HEK293 (cell line): ENCODE measurements at regions not wholly inside any gene's neighbourhood (a gene's known extent, or its start where the extent isn't known, plus 50 kb on each side); places are given as distances from the start of the nearest gene placed in this dataset.

ENCODE experiments used
- CTCF ChIA-PET: fragments of 350-600 bp; formaldehyde crosslinking; extraction: SDS; loops from one replicate; lab custom pipeline; 2021; ENCODE audit warnings: antibody characterized with exemption; lab: Yijun Ruan, JAX
- POLR2A ChIA-PET: fragments of 300-600 bp; formaldehyde crosslinking; extraction: SDS; loops from one replicate; lab custom pipeline; 2020; ENCODE audit warnings: antibody characterized with exemption, inconsistent platforms; lab: Yijun Ruan, JAX
- H3K27ac ChIP-seq: fragments of 200-500 bp; sonication (Bioruptor generic); 2 replicates; pipeline ENCODE4 v1.5.1; 2014; ENCODE audit warnings: low read depth, low read length, control low read depth, inconsistent platforms; ENCODE audit errors: extremely low read depth
- H3K36me3 ChIP-seq, 2 experiments: fragments of 200-500 bp in 1 of 2; sonication (Bioruptor generic) in 1 of 2; 1 replicate in 1 of 2; 2 replicates in 1 of 2; pipeline ENCODE4 v1.5.1; 2014 to 2017; ENCODE audit warnings: inconsistent platforms in 2 of 2, low read length in 2 of 2; ENCODE audit not compliant: control insufficient read depth in 2 of 2, insufficient read depth in 1 of 2
- H3K4me1 ChIP-seq: fragments of 200-500 bp; sonication (Bioruptor generic); 2 replicates; pipeline ENCODE4 v1.5.1; 2014; ENCODE audit warnings: mild to moderate bottlenecking, low read length, inconsistent platforms; ENCODE audit not compliant: control insufficient read depth, insufficient read depth
- H3K4me3 ChIP-seq: 2 replicates; pipeline ENCODE4 v1.5.1; 2011; ENCODE audit warnings: low read depth, mild to moderate bottlenecking, control low read depth, low read length, moderate library complexity
- H3K9me3 ChIP-seq: fragments of 200-500 bp; sonication (Bioruptor generic); 2 replicates; pipeline ENCODE4 v1.5.1; 2014; ENCODE audit warnings: low read depth, low read length, inconsistent platforms; ENCODE audit not compliant: control insufficient read depth, insufficient read depth
- BCL11B ChIP-seq: fragments of 450-650 bp; formaldehyde crosslinking; IDR thresholded peaks from 2 replicates; pipeline ENCODE4 v1.5.1; 2016; ENCODE audit warnings: low read depth, missing biosample characterization, missing genetic modification characterization
- GLI4 ChIP-seq: fragments of 450-650 bp; formaldehyde crosslinking; IDR thresholded peaks from 2 replicates; pipeline ENCODE4 v1.5.1; 2016; ENCODE audit warnings: missing biosample characterization, missing genetic modification characterization
- GLIS2 ChIP-seq: fragments of 450-650 bp; formaldehyde crosslinking; IDR thresholded peaks from 2 replicates; pipeline ENCODE4 v1.5.1; 2016; ENCODE audit warnings: missing biosample characterization, missing genetic modification characterization
- KLF17 ChIP-seq: fragments of 450-650 bp; formaldehyde crosslinking; IDR thresholded peaks from 2 replicates; pipeline ENCODE4 v1.5.1; 2016; ENCODE audit warnings: missing biosample characterization, missing genetic modification characterization
- SALL2 ChIP-seq: fragments of 450-650 bp; formaldehyde crosslinking; IDR thresholded peaks from 2 replicates; pipeline ENCODE4 v1.5.0; 2017; ENCODE audit warnings: missing biosample characterization, mild to moderate bottlenecking, missing genetic modification characterization, borderline replicate concordance
- SCRT1 ChIP-seq: fragments of 450-650 bp; formaldehyde crosslinking; IDR thresholded peaks from 2 replicates; pipeline ENCODE4 v1.5.1; 2016; ENCODE audit warnings: missing biosample characterization, missing genetic modification characterization, borderline replicate concordance
- SCRT2 ChIP-seq: fragments of 450-650 bp; formaldehyde crosslinking; IDR thresholded peaks from 2 replicates; pipeline ENCODE4 v1.5.1; 2016; ENCODE audit warnings: missing biosample characterization, missing genetic modification characterization
- SETDB1 ChIP-seq: IDR thresholded peaks from one replicate; pipeline ENCODE4 v1.6.1; 2017; ENCODE audit warnings: mild to moderate bottlenecking, low read length, moderate library complexity, mixed read lengths; ENCODE audit not compliant: insufficient read length
- SP7 ChIP-seq: fragments of 450-650 bp; formaldehyde crosslinking; IDR thresholded peaks from 2 replicates; pipeline ENCODE4 v1.5.1; 2016; ENCODE audit warnings: missing biosample characterization, missing genetic modification characterization
- ZBTB11 ChIP-seq: fragments of 450-650 bp; formaldehyde crosslinking; conservative IDR thresholded peaks from 2 replicates; pipeline ENCODE4 v1.5.1; 2016; ENCODE audit warnings: low read depth, missing biosample characterization, missing genetic modification characterization
- ZFHX2 ChIP-seq: fragments of 450-650 bp; formaldehyde crosslinking; conservative IDR thresholded peaks from 2 replicates; pipeline ENCODE4 v1.5.1; 2016; ENCODE audit warnings: missing biosample characterization, missing genetic modification characterization
- ZNF2 ChIP-seq: fragments of 450-650 bp; formaldehyde crosslinking; IDR thresholded peaks from 2 replicates; pipeline ENCODE4 v1.5.1; 2016; ENCODE audit warnings: missing biosample characterization, missing genetic modification characterization
- ZNF202 ChIP-seq: fragments of 450-650 bp; formaldehyde crosslinking; IDR thresholded peaks from 2 replicates; pipeline ENCODE4 v1.5.1; 2016; ENCODE audit warnings: missing biosample characterization, missing genetic modification characterization, borderline replicate concordance
- ZNF404 ChIP-seq: fragments of 450-650 bp; formaldehyde crosslinking; IDR thresholded peaks from 2 replicates; pipeline ENCODE4 v1.5.1; 2017; ENCODE audit warnings: missing biosample characterization, missing genetic modification characterization
- ZNF510 ChIP-seq: fragments of 450-650 bp; formaldehyde crosslinking; IDR thresholded peaks from 2 replicates; pipeline ENCODE4 v1.5.1; 2018; ENCODE audit warnings: mild to moderate bottlenecking, missing genetic modification characterization, missing biosample characterization; ENCODE audit not compliant: insufficient replicate concordance
- ZNF596 ChIP-seq: fragments of 450-650 bp; IDR thresholded peaks from 2 replicates; pipeline ENCODE4 v1.5.0; 2018; ENCODE audit warnings: missing biosample characterization, mild to moderate bottlenecking, missing genetic modification characterization, moderate library complexity
- ZNF621 ChIP-seq: fragments of 450-650 bp; formaldehyde crosslinking; IDR thresholded peaks from 2 replicates; pipeline ENCODE4 v1.5.1; 2017; ENCODE audit warnings: missing biosample characterization, missing genetic modification characterization
- ZNF623 ChIP-seq: fragments of 450-650 bp; formaldehyde crosslinking; IDR thresholded peaks from 2 replicates; pipeline ENCODE4 v1.5.1; 2016; ENCODE audit warnings: missing biosample characterization, missing genetic modification characterization
- ZNF629 ChIP-seq: fragments of 450-650 bp; formaldehyde crosslinking; IDR thresholded peaks from 2 replicates; pipeline ENCODE4 v1.5.1; 2017; ENCODE audit warnings: missing biosample characterization, missing genetic modification characterization
- ZNF707 ChIP-seq: fragments of 450-650 bp; formaldehyde crosslinking; IDR thresholded peaks from 2 replicates; pipeline ENCODE4 v1.5.1; 2016; ENCODE audit warnings: missing biosample characterization, missing genetic modification characterization
- ZNF837 ChIP-seq: fragments of 450-650 bp; formaldehyde crosslinking; IDR thresholded peaks from 2 replicates; pipeline ENCODE4 v1.5.1; 2016; ENCODE audit warnings: missing biosample characterization, missing genetic modification characterization

GRCh38 chr7:96440328-96440727, 118.4 kb upstream of the SLC25A13 start:
- H3K4me3 ChIP-seq = no peak overlapping the region
- TF ChIP-seq ZFHX2 (tag by site-specific recombination) = no peak
- ChIA-PET CTCF (interaction anchor here (0.6 kb wide), 1 partner anchor 750 kb away, joined by 4 read pairs; no protein-coding TSS in a partner anchor), POLR2A (interaction anchor here (1.1 kb wide), 1 partner anchor 751 kb away, joined by 6 read pairs; no protein-coding TSS in a partner anchor)
- no peaks in the 10 kb centered on the region for H3K9me3 ChIP-seq
- H3K36me3 ChIP-seq = no peaks in the 10 kb centered on the region
- H3K4me1 ChIP-seq = no peaks in the 10 kb centered on the region
- no peak overlapping the region for H3K27ac ChIP-seq

GRCh38 chr7:96436880-96437279, 115.0 kb upstream of the SLC25A13 start:
- TF ChIP-seq SETDB1 = no peak
- peak; percentile 86 for TF ChIP-seq SCRT2 (tag by site-specific recombination)
- peak; percentile 78; the same call in 1 of the 2 replicates for TF ChIP-seq SCRT1
- TF ChIP-seq, all 188 proteins: peak for 2
- Histone ChIP-seq H3K27ac (no peak overlapping the region), H3K4me3 (no peak overlapping the region), H3K9me3 (no peaks in the 10 kb centered on the region), H3K4me1 (no peaks in the 10 kb centered on the region), H3K36me3 (no peaks in the 10 kb centered on the region)
- CTCF ChIA-PET = no interaction called here
- POLR2A ChIA-PET = no interaction called here

- H3K27ac ChIP-seq = no peak overlapping the region
- no peaks in the 10 kb centered on the region for H3K4me1 ChIP-seq
- H3K9me3 ChIP-seq = no peaks in the 10 kb centered on the region
- CTCF ChIA-PET = no interaction called here
- TF ChIP-seq ZNF2 (tag by site-specific recombination) (no peak), GLI4 (tag by site-specific recombination) (no peak), KLF17 (tag by site-specific recombination) (no peak), GLIS2 (tag by site-specific recombination) (no peak), ZNF596 (tag by site-specific recombination) (no peak), ZNF202 (tag by site-specific recombination) (no peak), ZNF707 (tag by site-specific recombination) (no peak), ZNF621 (tag by site-specific recombination) (no peak), ZNF629 (tag by site-specific recombination) (no peak), ZNF510 (tag by site-specific recombination) (no peak), ZBTB11 (tag by site-specific recombination) (no peak)
- POLR2A ChIA-PET = no interaction called here
- H3K36me3 ChIP-seq = no peaks in the 10 kb centered on the region
- no peak overlapping the region for H3K4me3 ChIP-seq
Observed at GRCh38 chr7:96430356-96430755, 108.5 kb upstream of the SLC25A13 start.

GRCh38 chr7:96427143-96427542, 105.2 kb upstream of the SLC25A13 start:
- no peak overlapping the region for H3K4me3 ChIP-seq
- POLR2A ChIA-PET = no interaction called here

More at GRCh38 chr7:96427143-96427542, 105.2 kb upstream of the SLC25A13 start:
- no peak for TF ChIP-seq SALL2 (tag by site-specific recombination)
- TF ChIP-seq BCL11B (tag by site-specific recombination) = no peak
- TF ChIP-seq ZNF629 (tag by site-specific recombination) = no peak
- TF ChIP-seq ZNF404 (tag by site-specific recombination) = no peak
- no peak for TF ChIP-seq SP7 (tag by site-specific recombination)
- no peak for TF ChIP-seq ZNF623
- TF ChIP-seq ZNF837 (tag by site-specific recombination) = no peak
- TF ChIP-seq, all 188 proteins: peak for 0
- Histone ChIP-seq H3K9me3 (no peaks in the 10 kb centered on the region), H3K36me3 (no peaks in the 10 kb centered on the region), H3K4me1 (no peaks in the 10 kb centered on the region), H3K27ac (no peak overlapping the region)
- CTCF ChIA-PET = no interaction called here
